ENCODE measurements at regions not wholly inside any gene's neighbourhood (a gene's known extent, or its start where the extent isn't known, plus 50 kb on each side); places are given as distances from the start of the nearest gene placed in this dataset.

GRCh38 chr17:31609996-31610910, 218.8 kb downstream of the RAB11FIP4 start:
- TF ChIP-seq CTCF (IDR thresholded peaks at IDR 0.05) (no peak), POLR2A (IDR thresholded peaks at IDR 0.05) (no peak)
